GM04503 (cell line): ENCODE measurements at regions not wholly inside any gene's neighbourhood (a gene's known extent, or its start where the extent isn't known, plus 50 kb on each side); places are given as distances from the start of the nearest gene placed in this dataset.

ENCODE experiments used
- DNase-seq: peaks from one replicate; pipeline ENCODE4 v3.0.0-alpha.2; 2012; ENCODE audit warnings: low read depth

GRCh38 chr13:71082631-71083030, 784.4 kb downstream of the DACH1 start:
- DNase-seq = no peak

DNA sequence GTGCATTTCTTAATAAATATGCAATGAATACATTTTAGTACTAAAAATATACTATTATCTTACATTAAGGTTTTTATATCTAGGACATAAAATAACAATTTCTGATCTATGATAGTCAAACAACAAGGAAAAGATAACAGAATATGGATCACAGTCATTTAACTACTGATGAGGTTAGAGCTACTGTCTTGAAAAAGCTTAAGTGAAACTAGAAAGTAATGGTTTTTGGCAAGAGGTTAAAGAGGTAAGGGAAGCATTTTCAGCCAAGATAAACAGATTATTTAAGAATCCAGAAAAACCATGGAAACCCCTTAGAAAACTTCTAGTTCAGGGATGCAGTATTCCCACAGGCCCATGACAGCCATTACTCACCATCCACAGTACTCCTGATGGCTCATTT, 787.4 kb downstream of the DACH1 start:
- DNase-seq = no peak

DNA sequence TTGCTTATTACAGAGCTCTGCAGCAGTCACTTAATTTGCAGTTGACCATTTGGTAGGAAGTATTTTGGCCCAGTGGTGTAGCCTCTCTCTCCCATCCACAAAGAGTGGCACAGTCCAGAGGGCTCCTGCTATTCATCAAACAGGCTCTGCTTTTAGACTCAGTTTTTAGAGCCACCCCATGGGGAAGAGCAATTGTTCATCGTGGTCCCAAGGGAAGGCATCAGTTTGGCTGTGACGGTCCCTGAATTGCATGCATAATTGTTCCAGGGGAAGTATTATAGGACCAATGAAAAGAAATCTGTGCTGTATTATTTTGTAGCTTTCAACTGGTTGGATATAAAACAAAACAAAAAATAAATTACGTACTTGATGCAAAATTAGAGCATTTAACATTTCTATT, 799.0 kb downstream of the DACH1 start:
- DNase-seq = no peak

- DNase-seq = no peak
Measured at GRCh38 chr13:71067165-71067815, 799.7 kb downstream of the DACH1 start.

DNA sequence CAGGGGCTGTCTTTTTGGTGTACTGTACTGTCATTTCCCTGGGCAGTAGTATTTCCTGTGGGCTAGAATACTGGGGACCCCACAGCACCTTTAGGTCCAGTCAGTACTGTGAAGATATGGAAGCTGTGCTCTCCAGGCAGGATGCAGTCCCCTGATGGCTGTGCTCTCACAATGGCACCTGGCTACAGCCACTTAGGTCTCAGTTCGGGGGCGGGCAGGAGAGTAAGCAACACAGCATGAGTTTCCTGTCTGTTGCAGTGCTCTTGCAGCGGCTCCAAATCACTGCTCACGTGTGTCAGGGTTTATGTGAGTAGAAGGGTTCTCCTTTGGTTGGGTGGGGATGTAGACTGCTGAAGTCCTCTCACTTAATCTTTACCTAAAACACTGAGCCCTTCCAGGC, 810.4 kb downstream of the DACH1 start:
- no peak for DNase-seq

- DNase-seq = no peak
Measured at GRCh38 chr13:71055644-71056043, 811.4 kb downstream of the DACH1 start.

GRCh38 chr13:71055047-71055446, 812.0 kb downstream of the DACH1 start:
- no peak for DNase-seq

GRCh38 chr13:71054358-71054757, 812.6 kb downstream of the DACH1 start:
- DNase-seq = no peak

DNA sequence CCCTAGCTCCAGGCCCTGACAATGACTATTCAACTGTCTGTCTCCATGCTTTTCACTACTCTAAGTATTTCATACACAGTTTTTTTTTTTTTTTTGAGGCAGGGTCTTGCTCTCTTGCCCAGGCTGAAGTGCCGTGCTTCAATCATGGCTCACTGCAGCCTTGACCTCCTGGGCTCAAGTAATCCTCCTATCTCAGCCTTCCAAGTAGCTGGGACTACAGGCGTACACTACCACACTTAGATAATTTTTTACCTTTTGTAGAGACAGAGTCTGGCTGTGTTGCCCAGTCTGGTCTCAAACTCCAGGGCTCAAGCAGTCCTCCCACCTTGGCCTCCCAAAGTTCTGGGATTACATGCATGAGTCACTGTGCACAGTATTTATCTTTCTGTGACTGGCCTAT, 815.4 kb downstream of the DACH1 start:
- no peak for DNase-seq

DNA sequence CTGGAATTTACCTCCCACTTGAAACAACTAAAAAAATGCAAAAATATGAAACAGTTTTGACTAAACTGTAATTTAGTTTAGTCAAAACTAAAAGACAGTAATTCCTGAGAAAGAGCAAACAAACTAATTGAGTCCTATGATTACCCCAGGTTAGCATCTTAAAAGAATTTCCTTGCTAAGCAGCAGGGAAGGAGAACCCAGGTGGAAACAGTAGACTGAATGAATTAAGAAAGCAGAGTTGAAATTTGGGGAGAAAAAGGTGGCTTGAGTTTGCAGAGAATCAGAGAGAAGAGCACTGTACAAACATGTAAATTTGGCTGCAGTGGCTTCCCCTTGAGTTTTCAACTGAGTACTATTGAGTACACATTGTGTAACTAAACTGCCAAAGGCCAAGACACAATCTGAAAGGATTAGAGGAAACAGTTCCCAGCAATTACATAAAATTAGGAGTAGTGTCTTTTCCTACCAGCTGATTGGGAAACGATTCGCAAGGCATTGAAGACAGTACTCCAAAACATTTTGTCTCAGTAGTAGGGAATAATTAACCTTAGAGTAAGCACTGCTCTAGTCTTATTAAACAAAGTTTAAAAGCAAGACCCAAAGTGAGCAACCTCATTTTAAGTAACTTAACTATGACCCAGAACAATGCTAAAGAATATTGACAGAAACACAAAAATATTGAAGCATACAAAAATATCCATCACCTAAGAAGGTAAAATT, 820.5 kb downstream of the DACH1 start:
- no peak for DNase-seq

- no peak for DNase-seq
Measured at GRCh38 chr13:71045101-71045500, 821.9 kb downstream of the DACH1 start.

DNA sequence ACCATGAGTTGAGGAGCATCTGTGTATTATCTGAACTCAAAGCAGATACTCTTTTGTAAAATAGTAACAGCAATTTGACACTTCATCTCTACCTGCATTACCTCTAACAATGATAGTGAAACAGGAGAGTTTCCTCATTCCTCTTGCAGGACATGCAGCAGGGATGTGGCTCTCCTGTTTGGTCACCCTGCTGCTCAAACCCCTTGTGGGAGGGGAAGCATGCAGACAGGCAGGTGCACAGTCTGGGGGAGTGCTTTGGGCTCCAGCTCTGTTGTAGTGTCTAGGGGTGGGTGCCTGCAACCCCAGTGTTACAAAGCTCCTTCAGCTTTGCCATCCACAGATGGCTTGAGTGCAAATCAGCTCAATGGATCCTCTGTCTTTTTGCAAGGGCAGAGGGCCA, 827.6 kb downstream of the DACH1 start:
- DNase-seq = no peak

DNA sequence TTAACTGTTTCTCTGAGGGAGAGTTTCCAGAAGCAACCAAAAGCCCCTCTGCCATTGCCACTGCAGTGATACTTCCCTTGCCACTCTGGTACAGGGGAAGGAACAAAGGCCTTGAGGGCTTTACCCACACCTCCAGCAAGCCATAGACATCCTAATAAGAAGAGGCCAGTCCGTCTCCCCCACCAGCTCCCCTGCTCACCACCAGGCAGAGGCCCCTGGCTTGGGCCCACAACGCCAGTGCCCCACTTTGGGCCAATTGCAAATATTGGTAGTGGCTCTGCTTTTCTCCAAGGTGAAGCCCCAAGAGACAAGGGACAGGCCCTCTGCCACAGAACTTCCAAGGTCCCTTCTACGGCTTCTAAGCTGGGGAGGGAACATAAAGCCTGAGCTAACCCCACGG, 833.0 kb downstream of the DACH1 start:
- no peak for DNase-seq

GRCh38 chr13:71033026-71033425, 834.0 kb downstream of the DACH1 start:
- DNase-seq = no peak

DNA sequence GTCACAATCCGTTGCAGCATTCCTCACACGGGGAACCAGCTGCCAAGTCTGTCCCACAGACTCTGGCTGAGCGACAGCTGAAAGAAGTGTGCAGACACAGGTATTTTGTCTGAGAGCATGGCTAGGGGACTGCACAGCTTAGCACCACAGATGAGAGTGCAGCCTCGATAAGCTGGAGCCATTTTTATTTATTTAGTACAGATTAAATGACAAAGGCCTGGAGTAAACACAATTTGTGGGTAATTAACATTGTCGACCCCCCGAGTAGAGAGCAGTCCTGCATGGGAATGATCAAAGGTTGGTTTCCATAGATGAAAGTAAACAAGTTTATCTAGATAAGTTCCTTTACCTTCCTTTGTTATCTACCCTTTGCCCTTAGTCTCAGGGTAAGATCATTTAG, 836.2 kb downstream of the DACH1 start:
- no peak for DNase-seq

DNA sequence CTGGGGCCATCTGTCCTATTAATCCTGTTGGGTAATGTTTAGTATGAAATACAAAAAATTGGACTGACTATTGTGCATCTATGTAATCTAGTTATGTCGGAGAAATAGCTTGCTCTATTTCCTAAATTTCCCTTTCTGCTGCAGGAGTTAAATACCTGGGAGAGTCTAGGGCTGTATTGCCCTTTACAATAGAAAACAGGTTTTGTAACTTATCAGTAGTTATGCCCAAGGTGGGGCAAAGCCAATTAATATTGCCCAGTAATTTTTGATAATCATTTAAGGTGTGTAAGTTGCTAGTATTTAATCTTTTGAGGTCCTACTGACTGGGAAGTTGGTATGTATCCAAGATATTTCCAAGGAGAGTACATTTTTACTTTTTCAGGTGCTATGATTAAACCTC, 838.1 kb downstream of the DACH1 start:
- no peak for DNase-seq

DNA sequence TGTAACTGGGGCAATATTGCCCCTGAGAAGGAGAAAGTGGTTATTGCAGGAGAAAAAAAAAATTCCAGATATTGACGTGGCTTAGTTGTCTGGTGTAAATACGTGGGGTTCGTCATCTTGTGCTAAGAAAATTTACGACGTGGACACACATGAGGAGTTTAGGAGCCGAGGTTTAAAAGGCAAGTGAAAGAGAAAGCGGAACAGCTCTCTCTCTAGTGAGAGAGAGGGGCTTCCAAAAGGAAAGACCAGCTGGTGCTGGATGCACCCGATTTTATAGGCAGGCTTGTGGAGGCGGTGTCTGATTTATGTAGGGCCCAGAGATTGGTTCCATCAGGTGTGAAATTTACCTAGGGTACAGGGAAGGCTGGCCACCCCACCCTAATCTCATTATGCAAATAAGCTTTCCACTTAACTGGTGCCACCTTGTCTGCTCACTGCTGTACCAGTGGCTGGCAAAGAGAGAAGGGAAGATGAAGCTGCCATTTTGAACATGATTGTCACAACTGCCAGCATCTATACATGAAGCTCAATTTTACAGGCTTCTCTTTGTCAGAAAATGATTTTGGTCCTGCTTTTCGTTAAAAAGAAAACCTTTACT, 845.1 kb downstream of the DACH1 start:
- DNase-seq = no peak

DNA sequence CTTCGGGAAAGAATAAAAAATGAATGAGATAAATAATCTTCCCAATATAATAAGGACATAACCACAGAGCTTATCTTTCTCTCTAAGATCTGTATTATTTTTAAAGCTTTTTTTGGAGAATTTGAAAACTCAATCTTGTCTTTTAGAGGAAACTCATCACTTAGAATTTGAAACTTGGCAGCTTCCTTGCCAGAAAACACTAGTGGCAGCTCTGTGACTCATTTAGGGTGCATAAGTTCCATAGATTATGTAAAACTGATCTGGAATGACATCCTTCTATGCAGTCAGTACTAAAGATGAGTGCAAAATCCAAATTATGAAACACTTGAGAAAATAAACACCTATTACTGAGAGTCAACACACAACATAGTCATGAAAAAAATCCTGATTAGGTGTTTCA, 848.0 kb downstream of the DACH1 start:
- no peak for DNase-seq

- DNase-seq = no peak
Measured at GRCh38 chr13:71018544-71018943, 848.5 kb downstream of the DACH1 start.

GRCh38 chr13:71017607-71018006, 849.4 kb downstream of the DACH1 start:
- DNase-seq = no peak

DNA sequence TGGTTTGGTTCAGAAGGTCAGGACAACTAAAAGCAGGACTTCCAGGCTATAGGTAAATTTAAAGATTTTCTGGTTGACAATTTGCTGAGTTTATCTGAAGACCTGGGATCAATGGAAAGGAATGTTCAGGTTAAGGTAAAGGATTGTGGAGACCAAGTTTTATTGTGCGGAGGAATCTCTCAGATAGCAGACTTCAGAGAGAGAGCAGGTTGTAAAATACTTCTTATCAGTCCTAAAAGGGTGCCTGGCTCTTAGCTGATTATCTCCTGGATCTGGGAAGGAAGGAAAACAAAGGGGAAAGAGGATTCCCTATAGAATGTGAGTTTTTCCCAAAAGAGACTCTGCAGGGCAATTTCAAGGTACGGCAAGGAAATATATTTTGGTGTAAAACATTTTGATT, 851.5 kb downstream of the DACH1 start:
- no peak for DNase-seq

GRCh38 chr13:71015021-71015420, 852.0 kb downstream of the DACH1 start:
- no peak for DNase-seq

DNA sequence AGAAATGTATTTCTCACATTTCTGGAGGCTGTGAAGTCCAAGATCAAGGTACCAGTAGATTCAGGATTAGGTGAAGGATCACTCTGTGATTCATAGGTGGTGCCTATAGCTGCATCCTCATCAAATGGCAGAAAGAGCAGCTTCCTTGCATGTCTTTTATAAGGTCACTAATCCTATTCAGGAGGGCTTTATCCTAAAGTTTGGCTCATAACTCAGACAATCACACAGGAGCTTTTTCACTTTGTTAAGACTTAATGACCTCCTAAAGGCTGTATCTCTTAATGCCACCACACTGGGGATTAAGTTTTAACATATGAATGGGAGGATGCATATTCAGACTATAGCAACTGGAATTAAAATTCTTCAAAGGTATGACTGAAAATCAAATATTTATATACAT, 861.1 kb downstream of the DACH1 start:
- no peak for DNase-seq

DNA sequence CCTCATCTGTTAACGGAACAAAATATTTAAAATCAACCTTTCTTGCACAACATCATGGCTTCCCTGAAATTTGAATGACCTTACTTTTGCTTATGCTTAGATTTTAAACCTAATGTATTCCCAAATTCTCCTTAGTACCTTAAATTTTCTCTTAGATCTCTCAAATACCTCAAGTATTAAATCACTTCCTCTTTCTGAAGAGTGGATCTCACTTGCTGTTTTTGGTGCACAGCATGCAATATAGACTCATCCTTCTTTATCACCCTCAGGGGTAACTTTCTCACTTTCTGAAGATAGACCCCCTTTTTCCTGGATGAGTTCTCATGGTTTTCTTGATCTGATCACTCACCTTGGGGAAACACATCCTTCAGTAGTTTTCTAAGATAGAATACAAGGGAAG, 871.7 kb downstream of the DACH1 start:
- DNase-seq = no peak
